Right cardiac atrium (tissue), 5 donors: ENCODE measurements at regions not wholly inside any gene's neighbourhood (a gene's known extent, or its start where the extent isn't known, plus 50 kb on each side); places are given as distances from the start of the nearest gene placed in this dataset.

Source experiments
- ATAC-seq, 2 donors: fragments of 200-7000 bp; cut with Tn5 transposase; one replicate each; pipeline versions ENCODE4 v1.8.0 to v1.9.1; 2020; ENCODE audit warnings: moderate library complexity in 2 of 2, mild to moderate bottlenecking in 1 of 2
- DNase-seq, 3 donors: peaks; one replicate each; pipeline ENCODE4 v3.0.0-alpha.2; 2020
- H3K27ac ChIP-seq: one replicate; pipeline ENCODE4 v1.5.1; 2013; ENCODE audit warnings: mild to moderate bottlenecking, low read length, control low read depth, moderate library complexity
- H3K27me3 ChIP-seq: one replicate; pipeline ENCODE4 v1.6.1; 2013; ENCODE audit not compliant: control insufficient read depth, insufficient read depth
- H3K4me1 ChIP-seq: one replicate; pipeline ENCODE4 v1.6.1; 2013; ENCODE audit warnings: low read length; ENCODE audit not compliant: control insufficient read depth, insufficient read depth
- H3K4me3 ChIP-seq: one replicate; pipeline ENCODE4 v1.5.1; 2013; ENCODE audit warnings: low read length, control low read depth
- H3K9me3 ChIP-seq: one replicate; pipeline ENCODE4 v1.6.1; 2013; ENCODE audit warnings: low read length; ENCODE audit not compliant: control insufficient read depth
- WGBS: extraction: QIAGEN DNeasy Blood & Tissue Kit; methylation state at CpG from one replicate; pipeline ENCODE4 v1.1.7; 2013; 5-methylcytosine and 5-hydroxymethylcytosine counted together
- intact Hi-C, 4 donors: fragments of 100-400 bp; cut with DNase I; formaldehyde crosslinking; loops; one replicate each; pipeline versions ENCODE4 v1.11.0 to v1.14.0; 2022 to 2023
- donor health status: healthy with polysubstance abuse.
- donor health status: DM: no; HTN: yes; CAD: no.
- donor health status: DM: no; HTN: no; CAD: no.
- donor health status: DM: no; HTN: yes; CAD: no; lungs with severe emphysema.
- donor health status: DM: yes; HTN: yes; CAD: no.

- DNase-seq (no peak), ATAC-seq (no peak)
- Histone ChIP-seq H3K27me3 (no peaks in the 10 kb centered on the region), H3K27ac (no peak overlapping the region), H3K4me1 (peaks cover 2% of the 10 kb centered on the region), H3K9me3 (peaks cover 2% of the 10 kb centered on the region), H3K4me3 (no peak overlapping the region)
- intact Hi-C loops: loop anchor here in 1 of 4 donors (5.0 to 10.0 kb wide), 2 partner anchors 38 to 700 kb away; partner anchors contain the start of gene IGFBP5
- WGBS: 89% methylated on average over 8 of the region's 8 CpGs
These were observed 534.9 kb upstream of the TNP1 start for GRCh38 chr2:217394510-217395351.

- DNase-seq (peak; percentile 57 to 84 (median 83)), ATAC-seq (peak; percentile 96)
- H3K27ac ChIP-seq: peak overlapping the region; percentile 48
- intact Hi-C loops: loop anchor here in 1 of 4 donors (10.0 kb wide), 1 partner anchor 699 kb away; the partner anchor contains the start of gene IGFBP5
- H3K4me3 ChIP-seq: no peak overlapping the region
- 26% methylated on average over 4 of the region's 4 CpGs for WGBS
- no peaks in the 10 kb centered on the region for H3K27me3 ChIP-seq
- peaks cover 2% of the 10 kb centered on the region for H3K9me3 ChIP-seq
- no peaks in the 10 kb centered on the region for H3K4me1 ChIP-seq
These were observed 533.7 kb upstream of the TNP1 start for GRCh38 chr2:217393585-217394032.

- Histone ChIP-seq H3K9me3 (peaks cover 2% of the 10 kb centered on the region), H3K27me3 (no peaks in the 10 kb centered on the region), H3K4me1 (no peaks in the 10 kb centered on the region), H3K4me3 (no peak overlapping the region), H3K27ac (peak overlapping the region; percentile 5)
- WGBS: 55% methylated on average over 5 of the region's 5 CpGs
- intact Hi-C loops: loop anchor here in 1 of 4 donors (10.0 kb wide), 1 partner anchor 698 kb away; the partner anchor contains the start of gene IGFBP5
- peak; percentile 27 to 44 for ATAC-seq
- no peak for DNase-seq
These were observed 533.2 kb upstream of the TNP1 start for GRCh38 chr2:217392930-217393584.

GRCh38 chr2:217387776-217388387 lies 528.0 kb upstream of the TNP1 start:
- Histone ChIP-seq H3K27me3 (no peaks in the 10 kb centered on the region), H3K9me3 (peaks cover 2% of the 10 kb centered on the region), H3K4me1 (no peaks in the 10 kb centered on the region), H3K27ac (peak overlapping the region; percentile 69), H3K4me3 (no peak overlapping the region)
- DNase-seq: peak in 1 of 3 donors; percentile 46
- ATAC-seq: peak in 1 of 2 donors; percentile 43
- intact Hi-C loops: no loop called here
- WGBS: 65% methylated on average over 4 of the region's 4 CpGs

GRCh38 chr2:217386041-217386440 lies 526.2 kb upstream of the TNP1 start:
- DNase-seq: no peak
- H3K4me1 ChIP-seq: no peaks in the 10 kb centered on the region
- no peak overlapping the region for H3K27ac ChIP-seq
- intact Hi-C loops: no loop called here
- H3K9me3 ChIP-seq: peaks cover 2% of the 10 kb centered on the region
- no peaks in the 10 kb centered on the region for H3K27me3 ChIP-seq
- no peak for ATAC-seq
- H3K4me3 ChIP-seq: no peak overlapping the region
- WGBS: 57% methylated on average over 3 of the region's 3 CpGs

- ATAC-seq (no peak), DNase-seq (no peak)
- H3K9me3 ChIP-seq: no peaks in the 10 kb centered on the region
- intact Hi-C loops: no loop called here
- WGBS: 73% methylated on average over 4 of the region's 4 CpGs
- no peaks in the 10 kb centered on the region for H3K27me3 ChIP-seq
- H3K4me1 ChIP-seq: no peaks in the 10 kb centered on the region
- peak overlapping the region; percentile 67 for H3K27ac ChIP-seq
- no peak overlapping the region for H3K4me3 ChIP-seq
These were observed 523.8 kb upstream of the TNP1 start for GRCh38 chr2:217383620-217384019.

- peak; percentile 40 to 43 for ATAC-seq
- Histone ChIP-seq H3K4me1 (no peaks in the 10 kb centered on the region), H3K27ac (no peak overlapping the region), H3K9me3 (no peaks in the 10 kb centered on the region), H3K4me3 (no peak overlapping the region), H3K27me3 (no peaks in the 10 kb centered on the region)
- no peak for DNase-seq
- WGBS: 50% methylated on average over 5 of the region's 5 CpGs
- intact Hi-C loops: no loop called here
These were observed 522.9 kb upstream of the TNP1 start for GRCh38 chr2:217382794-217383193.

GRCh38 chr2:217379807-217380206 lies 519.9 kb upstream of the TNP1 start:
- H3K27me3 ChIP-seq: no peaks in the 10 kb centered on the region
- no peak overlapping the region for H3K27ac ChIP-seq
- H3K9me3 ChIP-seq: no peaks in the 10 kb centered on the region
- DNase-seq (no peak), ATAC-seq (no peak)
- intact Hi-C loops: no loop called here
- H3K4me3 ChIP-seq: no peak overlapping the region
- H3K4me1 ChIP-seq: no peaks in the 10 kb centered on the region
- 86% methylated on average over 6 of the region's 6 CpGs for WGBS

- WGBS: 70% methylated on average over 2 of the region's 2 CpGs
These were observed 512.9 kb upstream of the TNP1 start for GRCh38 chr2:217372794-217373193.

GRCh38 chr2:217371781-217372213 lies 511.9 kb upstream of the TNP1 start:
- Histone ChIP-seq H3K27ac (no peak overlapping the region), H3K4me1 (no peaks in the 10 kb centered on the region), H3K4me3 (no peak overlapping the region), H3K27me3 (no peaks in the 10 kb centered on the region), H3K9me3 (no peaks in the 10 kb centered on the region)
- intact Hi-C loops: no loop called here
- WGBS: 54% methylated on average over 9 of the region's 9 CpGs
- ATAC-seq (peak; percentile 34 to 60), DNase-seq (no peak)

More at GRCh38 chr2:217372794-217373193, 512.9 kb upstream of the TNP1 start:
- H3K27ac ChIP-seq: no peak overlapping the region
- intact Hi-C loops: no loop called here
- ATAC-seq (no peak), DNase-seq (no peak)
- no peaks in the 10 kb centered on the region for H3K27me3 ChIP-seq
- no peaks in the 10 kb centered on the region for H3K9me3 ChIP-seq
- H3K4me3 ChIP-seq: no peak overlapping the region
- no peaks in the 10 kb centered on the region for H3K4me1 ChIP-seq

- H3K27ac ChIP-seq: no peak overlapping the region
- ATAC-seq: no peak
These were observed 510.5 kb upstream of the TNP1 start for GRCh38 chr2:217370391-217370790.

More at GRCh38 chr2:217370391-217370790, 510.5 kb upstream of the TNP1 start:
- intact Hi-C loops: no loop called here
- no peak for DNase-seq
- Histone ChIP-seq H3K4me1 (no peaks in the 10 kb centered on the region), H3K9me3 (no peaks in the 10 kb centered on the region), H3K27me3 (no peaks in the 10 kb centered on the region), H3K4me3 (no peak overlapping the region)
- WGBS: 89% methylated on average over 5 of the region's 5 CpGs
